ENCODE measurements at regions not wholly inside any gene's neighbourhood (a gene's known extent, or its start where the extent isn't known, plus 50 kb on each side); places are given as distances from the start of the nearest gene placed in this dataset.

GRCh38 chr11:133720951-133721350 is 124.4 kb downstream of the SPATA19 start:
- DNase-seq (ENCODE audit: low spot score): no peak

DNA sequence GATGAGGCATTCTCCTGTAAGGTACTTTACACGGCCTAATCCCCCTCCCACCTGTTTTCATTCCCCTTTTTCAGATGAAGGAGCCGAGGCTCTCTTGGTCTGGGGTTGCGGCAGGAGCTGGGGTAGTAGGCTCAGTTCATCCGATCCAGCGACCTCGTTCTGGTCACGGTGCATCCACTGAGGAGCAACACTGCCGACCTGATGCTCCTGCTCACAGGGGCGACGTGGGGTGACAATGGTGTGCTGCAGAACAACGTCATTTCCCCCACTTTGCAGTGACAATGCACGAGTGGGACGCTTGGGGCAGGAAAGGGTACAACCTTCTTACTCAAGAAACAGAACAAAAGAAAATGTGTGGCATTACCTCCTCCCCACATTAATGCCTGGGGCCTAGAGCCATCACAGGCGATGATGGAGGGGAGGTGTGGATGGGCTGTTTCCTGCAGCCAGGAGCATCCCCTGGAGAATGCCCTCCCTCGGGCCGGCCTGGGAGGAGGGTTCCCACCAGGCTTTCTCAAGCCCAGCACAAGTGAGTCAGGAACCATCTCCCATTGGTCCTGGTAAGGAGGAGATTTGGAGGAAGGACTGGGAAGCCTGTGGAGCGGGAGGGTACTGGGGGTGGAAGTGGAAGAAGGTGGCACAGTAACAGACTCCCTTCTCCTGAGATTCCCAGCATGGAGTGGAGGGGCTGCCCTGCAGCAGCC is 125.6 kb downstream of the SPATA19 start:
- DNase-seq (ENCODE audit: low spot score): no peak

GRCh38 chr11:133718831-133719230 is 126.5 kb downstream of the SPATA19 start:
- no peak for DNase-seq (ENCODE audit: low spot score)

DNA sequence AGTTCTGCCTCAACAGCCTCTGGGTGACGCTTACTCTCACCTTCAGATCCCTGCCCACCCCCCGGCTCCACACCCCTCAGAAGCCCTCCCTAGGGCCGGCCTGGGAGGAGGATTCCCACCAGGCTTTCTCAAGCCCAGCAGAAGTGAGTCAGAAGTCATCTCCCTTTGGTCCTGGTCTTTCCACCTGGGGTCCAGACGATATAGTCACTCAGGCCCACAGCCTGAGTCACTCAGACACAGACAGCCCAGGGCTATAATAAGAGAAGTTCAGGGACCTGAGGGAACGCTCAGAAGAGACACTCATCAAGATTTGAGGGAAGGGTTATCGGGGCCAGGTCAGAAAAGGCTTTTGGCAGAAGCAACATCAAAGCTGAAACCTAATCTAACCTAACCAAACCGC is 127.1 kb downstream of the SPATA19 start:
- no peak for DNase-seq (ENCODE audit: low spot score)

GRCh38 chr11:133716602-133717001 is 128.7 kb downstream of the SPATA19 start:
- no peak for DNase-seq (ENCODE audit: low spot score)

- DNase-seq (ENCODE audit: low spot score): no peak
Observed at GRCh38 chr11:133715602-133716001, 129.7 kb downstream of the SPATA19 start.

- no peak for DNase-seq (ENCODE audit: low spot score)
Observed at GRCh38 chr11:133714471-133715375, 130.6 kb downstream of the SPATA19 start.

DNA sequence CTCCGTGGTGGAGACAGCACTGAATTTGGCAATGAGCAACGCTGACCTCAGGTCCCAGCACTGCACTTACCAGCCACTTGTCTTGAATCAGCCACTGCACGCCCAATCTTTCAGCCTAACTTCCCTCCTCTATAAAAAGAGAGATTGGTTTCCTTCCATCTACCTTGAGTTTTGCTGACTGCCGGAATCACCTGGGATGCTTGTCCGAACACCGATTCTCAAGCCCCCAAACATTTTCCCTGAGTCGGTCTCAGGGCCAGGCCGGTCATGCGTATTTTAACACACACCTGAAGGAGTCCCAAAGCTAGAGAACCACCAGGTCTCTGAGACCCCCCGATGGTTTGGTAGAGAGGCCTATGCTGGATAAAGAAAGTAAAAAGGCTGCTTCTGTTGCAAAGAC is 131.5 kb downstream of the SPATA19 start:
- no peak for DNase-seq (ENCODE audit: low spot score)

DNA sequence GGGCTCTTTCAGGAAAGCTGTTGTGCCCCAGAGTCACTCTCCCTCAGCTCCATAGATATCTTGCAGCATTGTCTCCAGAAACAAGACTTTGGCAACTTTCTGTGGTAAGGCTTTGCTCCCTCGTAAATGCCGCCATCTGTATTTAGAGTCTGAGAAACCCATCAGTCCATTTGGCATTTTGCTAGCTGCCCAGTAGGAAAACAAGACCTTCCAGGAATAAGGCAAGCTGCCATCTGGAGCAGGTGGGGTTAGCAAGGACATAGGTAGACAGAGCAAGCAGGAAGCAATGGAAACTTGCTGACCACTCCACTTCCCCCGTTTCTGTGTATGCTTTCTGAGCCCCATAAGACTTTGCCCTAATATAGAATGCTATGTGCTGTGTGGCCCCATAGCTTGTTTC is 131.9 kb downstream of the SPATA19 start:
- DNase-seq (ENCODE audit: low spot score): no peak

- DNase-seq (ENCODE audit: low spot score): no peak
Observed at GRCh38 chr11:133712051-133712560, 133.2 kb downstream of the SPATA19 start.

- no peak for DNase-seq (ENCODE audit: low spot score)
Observed at GRCh38 chr11:133711545-133711944, 133.8 kb downstream of the SPATA19 start.

DNA sequence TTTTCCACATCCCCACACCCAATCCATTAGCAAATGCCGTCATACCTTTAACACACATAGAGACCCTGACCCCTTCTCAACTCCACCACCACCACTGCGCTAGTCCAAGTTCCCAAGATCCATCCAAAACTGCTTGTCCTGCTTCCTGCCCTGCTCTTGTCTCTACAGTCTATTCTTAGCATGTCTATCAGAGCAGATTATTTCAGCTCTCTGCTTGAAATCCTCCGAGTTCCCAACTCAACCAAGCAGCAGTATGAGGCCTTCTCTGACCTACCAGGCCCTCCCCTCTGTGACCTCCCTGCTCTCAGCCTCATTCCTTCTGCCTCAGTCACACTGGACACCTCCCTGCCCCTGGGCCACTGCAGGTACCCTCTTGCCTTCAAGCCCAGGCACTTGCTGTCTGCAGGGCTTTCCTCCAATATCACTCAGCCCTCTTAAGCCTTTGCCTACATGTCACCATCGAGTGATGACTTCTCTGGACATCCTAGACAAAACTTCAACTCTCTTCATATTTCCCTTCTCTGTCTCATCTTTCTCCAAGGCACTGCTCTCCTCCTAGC is 134.6 kb downstream of the SPATA19 start:
- DNase-seq (ENCODE audit: low spot score): no peak

GRCh38 chr11:133710241-133710640 is 135.1 kb downstream of the SPATA19 start:
- DNase-seq (ENCODE audit: low spot score): no peak

DNA sequence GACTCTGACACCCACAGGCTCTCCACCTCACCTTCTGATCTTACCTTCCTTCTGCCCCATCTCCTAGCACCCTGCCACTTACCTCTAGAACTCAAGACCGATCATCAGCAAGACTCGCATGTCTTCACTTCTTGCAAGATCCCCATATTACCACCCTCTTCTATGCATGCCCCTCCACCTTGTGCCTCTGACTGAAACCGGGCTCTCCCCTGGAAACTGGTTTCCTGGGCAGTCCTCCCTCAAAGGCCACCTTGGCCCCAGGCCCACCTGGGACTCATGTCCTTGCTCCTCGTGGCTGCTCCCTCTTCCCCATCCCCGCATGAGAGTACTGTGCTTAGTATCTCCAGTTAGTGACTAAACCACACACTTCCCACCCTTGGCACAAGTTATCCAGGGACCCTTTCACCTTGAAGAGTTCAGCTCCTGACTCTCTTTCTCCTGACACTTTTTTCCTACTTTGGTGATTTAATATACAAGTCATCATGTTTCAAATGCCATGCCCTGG is 136.7 kb downstream of the SPATA19 start:
- DNase-seq (ENCODE audit: low spot score): no peak

- no peak for DNase-seq (ENCODE audit: low spot score)
Observed at GRCh38 chr11:133706925-133707794, 138.2 kb downstream of the SPATA19 start.

DNA sequence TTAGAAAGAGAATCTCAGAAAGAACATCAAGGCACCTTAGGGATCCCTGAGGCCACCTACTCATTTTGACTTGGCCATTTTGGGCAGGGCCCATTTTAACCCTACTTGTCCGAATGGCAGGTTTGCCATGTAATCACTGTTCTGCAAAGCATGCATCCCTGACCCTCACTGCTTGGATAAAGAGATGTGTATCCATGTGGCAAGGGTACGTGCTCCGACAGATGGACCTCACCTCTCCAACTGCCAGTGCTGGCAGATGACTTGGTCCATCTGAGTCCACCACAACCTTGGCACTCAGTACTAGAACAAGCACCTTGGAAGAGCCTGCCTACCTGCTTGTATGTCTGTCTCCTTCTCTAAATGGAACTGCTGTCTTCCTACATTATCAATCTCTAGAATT is 139.4 kb downstream of the SPATA19 start:
- DNase-seq (ENCODE audit: low spot score): no peak

DNA sequence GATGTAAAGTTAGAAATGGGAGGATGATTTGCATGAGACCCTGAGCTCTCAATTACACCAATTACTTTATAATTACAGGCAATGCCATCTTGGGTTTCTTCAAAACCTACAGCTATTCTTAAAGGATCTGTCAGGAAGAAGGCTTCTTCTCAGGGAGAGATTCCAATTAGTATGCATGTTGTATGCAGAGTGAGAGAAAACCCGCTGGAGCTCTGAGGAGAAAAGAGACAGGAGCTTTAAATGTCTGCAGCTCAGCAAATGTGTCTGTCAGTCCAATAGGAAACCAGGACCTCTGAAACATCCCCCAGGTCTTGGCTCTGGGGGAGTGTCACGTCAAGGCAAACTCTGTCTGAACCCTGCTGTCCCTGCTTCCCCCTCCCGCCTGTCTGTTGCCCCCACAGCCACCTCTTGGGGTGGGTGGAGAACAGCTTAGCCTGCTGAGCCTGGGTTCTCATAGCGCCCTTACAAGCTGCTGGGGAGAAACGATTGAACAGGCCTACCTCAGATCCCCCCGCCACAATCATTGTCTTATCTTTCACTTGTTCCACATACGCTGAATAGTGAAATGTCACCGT is 140.2 kb downstream of the SPATA19 start:
- no peak for DNase-seq (ENCODE audit: low spot score)

GRCh38 chr11:133699071-133699470 is 146.2 kb downstream of the SPATA19 start:
- DNase-seq (ENCODE audit: low spot score): no peak

DNA sequence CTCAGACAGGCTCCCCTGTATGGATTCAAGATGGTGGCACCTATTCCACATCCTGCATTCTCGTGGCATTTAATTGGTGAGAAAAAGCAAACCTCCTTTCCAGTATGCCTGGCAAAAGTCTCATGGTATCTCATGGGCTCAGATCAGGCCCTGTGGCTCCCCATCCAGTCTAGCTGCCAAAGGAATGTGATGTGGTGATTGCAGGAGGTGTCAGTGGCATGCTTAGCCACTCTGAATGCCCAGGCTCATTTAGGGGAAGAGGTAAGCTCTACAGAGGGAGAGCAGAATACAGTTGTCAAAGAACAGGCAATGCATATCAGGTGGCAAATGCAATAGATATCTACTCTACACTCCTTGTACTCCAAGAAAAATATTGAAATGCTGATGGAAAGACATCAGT is 146.7 kb downstream of the SPATA19 start:
- no peak for DNase-seq (ENCODE audit: low spot score)

GRCh38 chr11:133697603-133698180 is 147.6 kb downstream of the SPATA19 start:
- no peak for DNase-seq (ENCODE audit: low spot score)

GRCh38 chr11:133697161-133697560 is 148.2 kb downstream of the SPATA19 start:
- no peak for DNase-seq (ENCODE audit: low spot score)

Data from kidney tubule cell (primary cell).